Endothelial cell of umbilical vein (primary cell): ENCODE measurements at regions not wholly inside any gene's neighbourhood (a gene's known extent, or its start where the extent isn't known, plus 50 kb on each side); places are given as distances from the start of the nearest gene placed in this dataset.

Experiments used
- BruUV-seq: library from RNA; stranded (reverse); fragments of 400-500 nt; replicated peaks from 2 replicates; lab custom pipeline; 2021; lab: Mats Ljungman, UMichigan
- CTCF ChIA-PET: fragments of 300-600, 350-600 bp; sonication (Branson Sonifier 250); formaldehyde crosslinking; loops from one replicate; lab custom pipeline; 2021; ENCODE audit warnings: antibody characterized with exemption, inconsistent platforms; lab: Charles Lee
- POLR2A ChIA-PET: fragments of 300-600, 350-600 bp; sonication (Branson Sonifier 250); formaldehyde crosslinking; loops from one replicate; lab custom pipeline; 2021; ENCODE audit warnings: antibody characterized with exemption, inconsistent platforms; lab: Charles Lee
- DNase-seq: peaks from one replicate; pipeline ENCODE4 v3.0.0-alpha.2; 2011; ENCODE audit warnings: low read depth, low spot score
- FAIRE-seq: peaks from 2 replicates; lab custom pipeline; 2011; peaks lifted over from hg19 to GRCh38; lab: Jason Lieb, UNC
- H2AFZ ChIP-seq: 2 replicates; pipeline ENCODE4 v1.6.0; 2012; ENCODE audit warnings: low read depth, low read length, control low read depth, inconsistent platforms
- H3K27ac ChIP-seq: 2 replicates; pipeline ENCODE4 v1.5.1; 2011; ENCODE audit warnings: low read depth, mild to moderate bottlenecking, control low read depth, low read length, moderate library complexity; ENCODE audit not compliant: insufficient read depth
- H3K27me3 ChIP-seq, 2 experiments: 2 replicates each; pipeline versions ENCODE4 v1.6.0 to v1.6.1; 2011; ENCODE audit warnings: low read length in 2 of 2, mixed read lengths in 1 of 2; ENCODE audit not compliant: control insufficient read depth in 2 of 2, insufficient read depth in 2 of 2
- H3K36me3 ChIP-seq, 2 experiments: 2 replicates in 1 of 2; 3 replicates in 1 of 2; pipeline ENCODE4 v1.5.1; 2011; ENCODE audit warnings: low read length in 2 of 2, mild to moderate bottlenecking in 1 of 2, moderate library complexity in 1 of 2; ENCODE audit not compliant: control insufficient read depth in 2 of 2, insufficient read depth in 2 of 2; ENCODE audit errors: extremely low read depth in 1 of 2
- H3K4me1 ChIP-seq: 3 replicates; pipeline ENCODE4 v1.5.1; 2011; ENCODE audit warnings: mild to moderate bottlenecking, low read length; ENCODE audit not compliant: control insufficient read depth, insufficient read depth; ENCODE audit errors: extremely low read depth
- H3K4me2 ChIP-seq: 2 replicates; pipeline ENCODE4 v1.6.1; 2011; ENCODE audit warnings: low read length, control low read depth, mixed read lengths; ENCODE audit not compliant: insufficient read depth
- H3K4me3 ChIP-seq, 3 experiments: fragments of 200-600 bp in 1 of 3; sonication (generic), shearing (Covaris generic) in 1 of 3; replicated peaks in 1 of 3; 2 replicates each; pipeline ENCODE4 v1.5.1; 2011 to 2016; ENCODE audit warnings: control low read depth in 3 of 3, low read length in 3 of 3, mild to moderate bottlenecking in 2 of 3, inconsistent platforms in 1 of 3, low read depth in 1 of 3, moderate library complexity in 1 of 3; ENCODE audit not compliant: insufficient read depth in 1 of 3
- H3K79me2 ChIP-seq: 2 replicates; pipeline ENCODE4 v1.6.0; 2012; ENCODE audit warnings: low read length, inconsistent platforms; ENCODE audit not compliant: control insufficient read depth, insufficient read depth
- H3K9ac ChIP-seq: replicated peaks from 2 replicates; pipeline ENCODE3; 2011; ENCODE audit warnings: low read length, control low read depth; ENCODE audit not compliant: insufficient read depth; ENCODE audit errors: extremely low read depth
- H3K9me1 ChIP-seq: replicated peaks from 3 replicates; pipeline ENCODE4 v1.6.0; 2011; ENCODE audit warnings: mild to moderate bottlenecking, low read length; ENCODE audit not compliant: control insufficient read depth, insufficient read depth; ENCODE audit errors: extremely low read depth
- H3K9me3 ChIP-seq: replicated peaks from 2 replicates; pipeline ENCODE4 v1.5.1; 2012; ENCODE audit warnings: low read length, inconsistent platforms; ENCODE audit not compliant: control insufficient read depth, insufficient read depth
- H4K20me1 ChIP-seq: replicated peaks from 2 replicates; pipeline ENCODE3; 2011; ENCODE audit warnings: mild to moderate bottlenecking, low read length; ENCODE audit not compliant: control insufficient read depth, insufficient read depth; ENCODE audit errors: extremely low read depth
- CTCF ChIP-seq, 2 donors: IDR thresholded peaks; 1 replicate in 1 of 2; 2 replicates in 1 of 2; pipeline ENCODE4 v1.5.1; 2011; ENCODE audit warnings: low read length in 2 of 2, mild to moderate bottlenecking in 2 of 2, moderate library complexity in 2 of 2, control low read depth in 1 of 2, inconsistent platforms in 1 of 2, low read depth in 1 of 2; ENCODE audit not compliant: insufficient read depth in 1 of 2; ENCODE audit errors: extremely low read depth in 1 of 2
- EZH2 ChIP-seq: IDR thresholded peaks from 2 replicates; pipeline ENCODE4 v1.6.1; 2012; ENCODE audit warnings: borderline replicate concordance, low read depth, mild to moderate bottlenecking, moderate library complexity, low read length, inconsistent platforms; ENCODE audit not compliant: severe bottlenecking
- FOS ChIP-seq: IDR thresholded peaks from 2 replicates; pipeline ENCODE4 v1.6.1; 2011; ENCODE audit warnings: mild to moderate bottlenecking, low read length, moderate library complexity, borderline replicate concordance; ENCODE audit not compliant: insufficient read depth
- GATA2 ChIP-seq: IDR thresholded peaks from 2 replicates; pipeline ENCODE4 v1.7.0; 2011; ENCODE audit warnings: low read depth, mild to moderate bottlenecking, moderate library complexity, mixed read lengths, low read length; ENCODE audit not compliant: insufficient read length, insufficient read depth
- JUN ChIP-seq: IDR thresholded peaks from 2 replicates; pipeline ENCODE4 v1.6.1; 2011; ENCODE audit warnings: borderline replicate concordance, low read depth; ENCODE audit not compliant: insufficient read length, insufficient read depth
- MAX ChIP-seq: IDR thresholded peaks from 2 replicates; pipeline ENCODE4 v1.6.1; 2011; ENCODE audit not compliant: insufficient read depth, insufficient read length
- MYC ChIP-seq: IDR thresholded peaks from one replicate; pipeline ENCODE4 v1.6.1; 2011; ENCODE audit warnings: mild to moderate bottlenecking, low read depth, low read length
- POLR2A ChIP-seq: IDR thresholded peaks from 2 replicates; pipeline ENCODE4 v1.6.1; 2012; ENCODE audit warnings: low read depth, mild to moderate bottlenecking, control low read depth, low read length
- POLR2AphosphoS5 ChIP-seq: IDR thresholded peaks from 2 replicates; pipeline ENCODE4 v1.6.1; 2012; ENCODE audit warnings: low read depth, mild to moderate bottlenecking, control low read depth, low read length, moderate library complexity; ENCODE audit not compliant: insufficient read depth
- dilution Hi-C: fragments of 300-500 bp; cut with MboI; formaldehyde crosslinking; loops from one replicate; pipeline ENCODE4 v1.15.0; 2019; ENCODE audit warnings: low sequenced_read_pairs; ENCODE audit not compliant: extremely low pct_ligation_motif_present
- intact Hi-C: fragments of 100-400 bp; cut with micrococcal nuclease; formaldehyde crosslinking; loops from one replicate; pipeline ENCODE4 v1.10.0; 2022

- no peak for FAIRE-seq
- BruUV-seq = no TSS peak
- TF ChIP-seq JUN (no peak), FOS (no peak), EZH2 (no peak), POLR2A (no peak), POLR2AphosphoS5 (no peak)
Measured at GRCh38 chr2:180481998-180482397, 474.9 kb upstream of the CWC22 start.

GRCh38 chr2:180478883-180479282 is 471.8 kb upstream of the CWC22 start:
- Histone ChIP-seq H3K9me3 (no peaks in the 10 kb centered on the region), H3K4me2 (no peak overlapping the region), H3K4me1 (no peaks in the 10 kb centered on the region), H3K36me3 (no peaks in the 10 kb centered on the region), H3K79me2 (no peaks in the 10 kb centered on the region), H3K9me1 (no peaks in the 10 kb centered on the region), H3K4me3 (no peak overlapping the region), H2AFZ (no peak overlapping the region), H4K20me1 (no peaks in the 10 kb centered on the region), H3K9ac (no peak overlapping the region), H3K27ac (no peak overlapping the region), H3K27me3 (no peaks in the 10 kb centered on the region)
- no TSS peak for BruUV-seq
- intact Hi-C loops = no loop called here
- no peak for TF ChIP-seq FOS
- TF ChIP-seq POLR2A = no peak
- no peak for TF ChIP-seq MAX
- TF ChIP-seq CTCF (IDR thresholded peaks at IDR 0.05; ENCODE audit: extremely low read depth in 1 of 2, insufficient read depth in 1 of 2, low read depth in 1 of 2, low read length in 2 of 2) = no peak
- no peak for TF ChIP-seq MYC
- TF ChIP-seq EZH2 = no peak
- no peak for TF ChIP-seq GATA2
- TF ChIP-seq JUN = no peak
- TF ChIP-seq POLR2AphosphoS5 = no peak
- CTCF ChIA-PET = interaction anchor here (0.7 kb wide), 1 partner anchor 339 kb away, joined by 6 read pairs; no protein-coding TSS in a partner anchor
- POLR2A ChIA-PET = no interaction called here
- dilution Hi-C loops = no loop called here
- DNase-seq (no peak), FAIRE-seq (no peak)

More at GRCh38 chr2:180481998-180482397, 474.9 kb upstream of the CWC22 start:
- H3K4me1 ChIP-seq = no peaks in the 10 kb centered on the region
- H3K9me3 ChIP-seq = no peaks in the 10 kb centered on the region
- H3K9me1 ChIP-seq = no peaks in the 10 kb centered on the region
- POLR2A ChIA-PET = no interaction called here
- no peak for DNase-seq
- no peaks in the 10 kb centered on the region for H3K27me3 ChIP-seq
- no peaks in the 10 kb centered on the region for H4K20me1 ChIP-seq
- H2AFZ ChIP-seq = no peak overlapping the region
- dilution Hi-C loops = no loop called here
- H3K9ac ChIP-seq = no peak overlapping the region
- no peak overlapping the region for H3K27ac ChIP-seq
- no peak overlapping the region for H3K4me2 ChIP-seq
- no peaks in the 10 kb centered on the region for H3K36me3 ChIP-seq
- CTCF ChIA-PET = no interaction called here
- no peak overlapping the region for H3K4me3 ChIP-seq
- intact Hi-C loops = no loop called here
- H3K79me2 ChIP-seq = no peaks in the 10 kb centered on the region
